ENCODE measurements at regions not wholly inside any gene's neighbourhood (a gene's known extent, or its start where the extent isn't known, plus 50 kb on each side); places are given as distances from the start of the nearest gene placed in this dataset.
"Not testable (repeated sequence)": the region's sequence is repeated elsewhere in the genome, so short reads cannot be mapped to it uniquely, and the experiment has no call there.

DNA sequence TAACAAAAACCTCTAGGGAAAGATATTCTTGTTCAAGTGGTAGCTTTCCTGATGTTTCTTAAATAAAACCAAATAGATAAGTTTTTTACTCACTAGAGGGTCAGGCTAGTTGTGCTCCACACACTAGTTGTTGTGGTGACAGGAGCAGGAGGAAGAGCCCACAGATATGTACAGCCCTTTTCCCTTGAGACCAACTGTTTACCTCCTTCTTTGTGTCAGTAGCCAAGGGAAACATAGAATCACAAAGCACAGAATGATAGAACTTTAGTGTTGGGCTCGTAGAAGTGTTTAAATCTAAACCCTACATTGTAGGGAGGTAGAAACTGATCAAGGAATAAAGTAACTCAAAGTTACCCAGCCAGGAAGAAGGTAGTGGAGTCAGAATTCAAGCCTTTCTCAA is 309.0 kb downstream of the CTH start:
- no peaks in the 10 kb centered on the region for H3K79me2 ChIP-seq (ENCODE audit: low read length)

DNA sequence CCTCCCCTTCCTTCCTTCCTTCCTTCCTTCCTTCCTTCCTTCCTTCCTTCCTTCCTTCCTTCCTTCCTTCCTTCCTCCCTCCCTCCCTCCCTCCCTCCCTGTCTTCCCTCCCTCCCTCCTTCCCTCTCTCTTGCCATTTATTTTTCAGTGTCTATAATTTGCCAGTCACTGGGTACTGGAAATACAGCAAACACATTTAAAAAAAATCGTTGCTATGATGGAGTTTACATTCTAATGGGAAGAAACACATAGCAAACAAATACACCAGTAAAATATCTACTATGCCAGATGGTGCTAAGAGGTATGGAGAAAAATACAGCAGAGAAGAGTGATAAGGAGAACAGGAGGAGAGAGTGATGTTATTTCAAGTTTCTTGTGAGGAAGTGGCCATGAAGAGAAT is 309.5 kb downstream of the CTH start:
- H3K4me3 ChIP-seq (ENCODE audit: low read length) = no peak overlapping the region
- H2AFZ ChIP-seq (ENCODE audit: low read depth, low read length) = no peak overlapping the region
- H3K79me2 ChIP-seq (ENCODE audit: low read length) = no peaks in the 10 kb centered on the region
- H3K9ac ChIP-seq (ENCODE audit: low read length) = no peak overlapping the region
- no peaks in the 10 kb centered on the region for H3K27me3 ChIP-seq (ENCODE audit: low read depth, low read length)
- H3K27ac ChIP-seq (ENCODE audit: low read length) = no peak overlapping the region
- no peak overlapping the region for H3K4me2 ChIP-seq (ENCODE audit: low read length)
- H3K9me3 ChIP-seq (ENCODE audit: insufficient read depth, low read length) = no peaks in the 10 kb centered on the region
- no peaks in the 10 kb centered on the region for H4K20me1 ChIP-seq (ENCODE audit: insufficient read depth, low read length)
- TF ChIP-seq CTCF (IDR thresholded peaks at IDR 0.05; ENCODE audit: low read depth, low read length) = no peak
- H3K4me1 ChIP-seq (ENCODE audit: low read length) = no peaks in the 10 kb centered on the region
- H3K36me3 ChIP-seq (replicated peaks; ENCODE audit: low read depth, low read length) = no peaks in the 10 kb centered on the region

More for the DNA sequence above, 309.0 kb downstream of the CTH start:
- no peak overlapping the region for H3K9ac ChIP-seq (ENCODE audit: low read length)
- no peak overlapping the region for H3K4me3 ChIP-seq (ENCODE audit: low read length)
- no peak overlapping the region for H3K27ac ChIP-seq (ENCODE audit: low read length)
- no peak overlapping the region for H2AFZ ChIP-seq (ENCODE audit: low read depth, low read length)
- H4K20me1 ChIP-seq (ENCODE audit: insufficient read depth, low read length) = no peaks in the 10 kb centered on the region
- H3K4me1 ChIP-seq (ENCODE audit: low read length) = no peaks in the 10 kb centered on the region
- no peaks in the 10 kb centered on the region for H3K36me3 ChIP-seq (replicated peaks; ENCODE audit: low read depth, low read length)
- H3K27me3 ChIP-seq (ENCODE audit: low read depth, low read length) = no peaks in the 10 kb centered on the region
- H3K9me3 ChIP-seq (ENCODE audit: insufficient read depth, low read length) = no peaks in the 10 kb centered on the region
- H3K4me2 ChIP-seq (ENCODE audit: low read length) = no peak overlapping the region
- TF ChIP-seq EZH2phosphoT487 (IDR thresholded peaks at IDR 0.05; ENCODE audit: low read depth) (no peak), CTCF (IDR thresholded peaks at IDR 0.05; ENCODE audit: low read depth, low read length) (no peak)

DNA sequence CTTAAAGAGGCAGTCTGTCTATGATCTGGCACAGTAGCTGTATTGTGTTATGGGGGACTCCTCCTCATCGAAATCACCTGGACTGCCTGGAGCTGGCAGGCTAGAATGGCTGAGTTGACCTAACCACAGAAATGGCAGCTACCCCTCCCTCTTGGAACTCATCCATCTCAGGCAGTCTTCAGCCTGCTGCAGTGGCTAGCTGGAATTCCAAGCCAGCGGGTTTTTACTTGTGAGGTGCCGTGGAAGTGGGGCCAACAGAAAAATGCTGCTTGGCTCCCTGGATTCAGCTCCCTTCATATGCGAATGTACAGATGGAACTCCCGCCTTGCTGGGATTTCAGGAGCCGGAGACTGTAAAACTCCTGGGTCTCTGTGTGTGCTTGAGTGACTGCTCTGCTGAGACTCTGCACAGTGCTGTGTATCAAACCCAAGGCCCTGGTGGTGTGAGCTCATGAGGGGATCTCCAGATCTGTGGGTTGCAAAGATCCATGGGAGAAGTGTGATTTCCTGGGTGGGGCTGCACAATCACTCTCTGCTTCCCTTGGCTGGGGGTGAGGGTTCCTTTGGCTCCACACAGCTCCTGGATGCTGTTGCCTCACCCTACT is 316.9 kb downstream of the CTH start:
- H3K27me3 ChIP-seq (ENCODE audit: low read depth, low read length) = no peaks in the 10 kb centered on the region
- no peaks in the 10 kb centered on the region for H3K79me2 ChIP-seq (ENCODE audit: low read length)
- H2AFZ ChIP-seq (ENCODE audit: low read depth, low read length) = no peak overlapping the region
- no peak overlapping the region for H3K4me3 ChIP-seq (ENCODE audit: low read length)
- H3K27ac ChIP-seq (ENCODE audit: low read length) = no peak overlapping the region
- H3K9ac ChIP-seq (ENCODE audit: low read length) = no peak overlapping the region
- H3K36me3 ChIP-seq (replicated peaks; ENCODE audit: low read depth, low read length) = no peaks in the 10 kb centered on the region
- TF ChIP-seq EZH2phosphoT487 (IDR thresholded peaks at IDR 0.05; ENCODE audit: low read depth) = no peak
- no peak for TF ChIP-seq CTCF (IDR thresholded peaks at IDR 0.05; ENCODE audit: low read depth, low read length)
- H3K4me1 ChIP-seq (ENCODE audit: low read length) = no peaks in the 10 kb centered on the region
- H3K9me3 ChIP-seq (ENCODE audit: insufficient read depth, low read length) = no peaks in the 10 kb centered on the region
- H3K4me2 ChIP-seq (ENCODE audit: low read length) = no peak overlapping the region
- H4K20me1 ChIP-seq (ENCODE audit: insufficient read depth, low read length) = no peaks in the 10 kb centered on the region

- not testable (repeated sequence) for H3K27me3 ChIP-seq (ENCODE audit: low read depth, low read length); H3K79me2 ChIP-seq (ENCODE audit: low read length); H2AFZ ChIP-seq (ENCODE audit: low read depth, low read length); H3K4me1 ChIP-seq (ENCODE audit: low read length); H3K36me3 ChIP-seq (replicated peaks; ENCODE audit: low read depth, low read length); H3K9me3 ChIP-seq (ENCODE audit: insufficient read depth, low read length); H3K4me3 ChIP-seq (ENCODE audit: low read length); H3K4me2 ChIP-seq (ENCODE audit: low read length); H4K20me1 ChIP-seq (ENCODE audit: insufficient read depth, low read length); H3K9ac ChIP-seq (ENCODE audit: low read length); H3K27ac ChIP-seq (ENCODE audit: low read length)
Measured at GRCh38 chr1:70736518-70736917, 311.1 kb downstream of the PTGER3 start.

GRCh38 chr1:70737125-70737524 is 310.5 kb downstream of the PTGER3 start:
- no peak overlapping the region for H3K27ac ChIP-seq (ENCODE audit: low read length)
- TF ChIP-seq CTCF (IDR thresholded peaks at IDR 0.05; ENCODE audit: low read depth, low read length) (no peak), EZH2phosphoT487 (IDR thresholded peaks at IDR 0.05; ENCODE audit: low read depth) (no peak)
- H4K20me1 ChIP-seq (ENCODE audit: insufficient read depth, low read length) = no peaks in the 10 kb centered on the region
- H3K27me3 ChIP-seq (ENCODE audit: low read depth, low read length) = no peaks in the 10 kb centered on the region
- H3K9ac ChIP-seq (ENCODE audit: low read length) = no peak overlapping the region
- no peaks in the 10 kb centered on the region for H3K36me3 ChIP-seq (replicated peaks; ENCODE audit: low read depth, low read length)
- H3K79me2 ChIP-seq (ENCODE audit: low read length) = no peaks in the 10 kb centered on the region
- H3K4me3 ChIP-seq (ENCODE audit: low read length) = no peak overlapping the region
- H3K9me3 ChIP-seq (ENCODE audit: insufficient read depth, low read length) = no peaks in the 10 kb centered on the region
- no peak overlapping the region for H3K4me2 ChIP-seq (ENCODE audit: low read length)
- no peaks in the 10 kb centered on the region for H3K4me1 ChIP-seq (ENCODE audit: low read length)
- no peak overlapping the region for H2AFZ ChIP-seq (ENCODE audit: low read depth, low read length)
